ENCODE measurements at regions not wholly inside any gene's neighbourhood (a gene's known extent, or its start where the extent isn't known, plus 50 kb on each side); places are given as distances from the start of the nearest gene placed in this dataset.
A peak's percentile ranks its signal among the peaks of the same experiment; 100 is the strongest.

GRCh38 chr6:103893141-103893581, 966.6 kb downstream of the HACE1 start:
- Histone ChIP-seq H3K36me3 (ENCODE audit: control insufficient read depth in 2 of 3, insufficient read depth in 3 of 3, low read length in 3 of 3) (no peaks in the 10 kb centered on the region), H3K9me3 (ENCODE audit: control insufficient read depth in 2 of 3, insufficient read depth in 1 of 3, low read length in 3 of 3) (no peaks in the 10 kb centered on the region), H3K27me3 (ENCODE audit: control insufficient read depth, insufficient read depth, low read length) (no peaks in the 10 kb centered on the region), H3K27ac (ENCODE audit: low read depth in 2 of 2, low read length in 2 of 2) (no peak overlapping the region), H3K4me3 (ENCODE audit: low read length in 3 of 3) (no peak overlapping the region), H3K4me1 (ENCODE audit: control insufficient read depth in 2 of 3, insufficient read depth in 2 of 3, low read depth in 1 of 3, low read length in 3 of 3) (peaks cover 0 to 2% (median 0%) of the 10 kb centered on the region in 3 donors), H3K9ac (ENCODE audit: low read length in 3 of 3) (no peak overlapping the region)
- no peak for FAIRE-seq
- DNase-seq, result peak in 2 of 5 donors; percentile 9 to 32
- TF ChIP-seq CTCF (IDR thresholded peaks at IDR 0.05; ENCODE audit: borderline replicate concordance, extremely low read depth, insufficient read depth), result no peak
- intact Hi-C loops (cut with DNase I), result no loop called here

DNA sequence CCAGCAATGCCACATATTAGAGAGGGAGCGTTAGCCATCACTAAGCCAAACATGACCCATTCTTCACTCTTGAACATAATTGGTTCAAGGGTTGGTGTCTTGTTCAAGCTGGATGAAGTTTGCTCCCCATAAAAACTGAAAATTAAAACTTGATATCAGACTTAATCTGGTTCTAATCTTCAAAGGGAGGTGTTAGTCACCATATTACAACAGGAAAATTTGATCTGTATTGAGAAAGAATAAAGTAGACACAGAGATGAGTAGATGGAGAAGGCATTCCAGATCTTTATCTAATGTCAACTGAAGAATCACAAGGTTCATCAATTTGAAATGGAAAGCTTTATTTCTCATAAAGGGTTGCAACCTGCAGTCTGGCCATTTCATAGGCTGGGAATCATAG, 972.8 kb downstream of the HACE1 start:
- TF ChIP-seq CTCF (IDR thresholded peaks at IDR 0.05; ENCODE audit: borderline replicate concordance, extremely low read depth, insufficient read depth), result no peak
- H3K9me3 ChIP-seq (ENCODE audit: control insufficient read depth in 2 of 3, insufficient read depth in 1 of 3, low read length in 3 of 3), result no peaks in the 10 kb centered on the region
- intact Hi-C loops (cut with DNase I), result no loop called here
- no peaks in the 10 kb centered on the region for H3K4me1 ChIP-seq (ENCODE audit: control insufficient read depth in 2 of 3, insufficient read depth in 2 of 3, low read depth in 1 of 3, low read length in 3 of 3)
- H3K36me3 ChIP-seq (ENCODE audit: control insufficient read depth in 2 of 3, insufficient read depth in 3 of 3, low read length in 3 of 3), result no peaks in the 10 kb centered on the region
- no peaks in the 10 kb centered on the region for H3K27me3 ChIP-seq (ENCODE audit: control insufficient read depth, insufficient read depth, low read length)
- H3K4me3 ChIP-seq (ENCODE audit: low read length in 3 of 3), result no peak overlapping the region
- no peak overlapping the region for H3K9ac ChIP-seq (ENCODE audit: low read length in 3 of 3)
- H3K27ac ChIP-seq (ENCODE audit: low read depth in 2 of 2, low read length in 2 of 2), result no peak overlapping the region
- DNase-seq (no peak), FAIRE-seq (no peak)

- Histone ChIP-seq H3K36me3 (ENCODE audit: control insufficient read depth in 2 of 3, insufficient read depth in 3 of 3, low read length in 3 of 3) (no peaks in the 10 kb centered on the region), H3K27ac (ENCODE audit: low read depth in 2 of 2, low read length in 2 of 2) (no peak overlapping the region), H3K4me3 (ENCODE audit: low read length in 3 of 3) (no peak overlapping the region), H3K27me3 (ENCODE audit: control insufficient read depth, insufficient read depth, low read length) (no peaks in the 10 kb centered on the region), H3K9ac (ENCODE audit: low read length in 3 of 3) (no peak overlapping the region), H3K4me1 (ENCODE audit: control insufficient read depth in 2 of 3, insufficient read depth in 2 of 3, low read depth in 1 of 3, low read length in 3 of 3) (no peaks in the 10 kb centered on the region), H3K9me3 (ENCODE audit: control insufficient read depth in 2 of 3, insufficient read depth in 1 of 3, low read length in 3 of 3) (no peaks in the 10 kb centered on the region)
- intact Hi-C loops (cut with DNase I), result no loop called here
- FAIRE-seq, result no peak
- DNase-seq, result peak in 2 of 5 donors; percentile 10 to 42
- no peak for TF ChIP-seq CTCF (IDR thresholded peaks at IDR 0.05; ENCODE audit: borderline replicate concordance, extremely low read depth, insufficient read depth)
These were observed 974.3 kb downstream of the HACE1 start for GRCh38 chr6:103885446-103885845.

- intact Hi-C loops (cut with DNase I), result no loop called here
- TF ChIP-seq CTCF (IDR thresholded peaks at IDR 0.05; ENCODE audit: borderline replicate concordance, extremely low read depth, insufficient read depth), result no peak
- Histone ChIP-seq H3K4me1 (ENCODE audit: control insufficient read depth in 2 of 3, insufficient read depth in 2 of 3, low read depth in 1 of 3, low read length in 3 of 3) (no peaks in the 10 kb centered on the region), H3K36me3 (ENCODE audit: control insufficient read depth in 2 of 3, insufficient read depth in 3 of 3, low read length in 3 of 3) (no peaks in the 10 kb centered on the region), H3K27me3 (ENCODE audit: control insufficient read depth, insufficient read depth, low read length) (no peaks in the 10 kb centered on the region), H3K9me3 (ENCODE audit: control insufficient read depth in 2 of 3, insufficient read depth in 1 of 3, low read length in 3 of 3) (no peaks in the 10 kb centered on the region), H3K9ac (ENCODE audit: low read length in 3 of 3) (no peak overlapping the region), H3K4me3 (ENCODE audit: low read length in 3 of 3) (no peak overlapping the region), H3K27ac (ENCODE audit: low read depth in 2 of 2, low read length in 2 of 2) (no peak overlapping the region)
- no peak for FAIRE-seq
- no peak for DNase-seq
These were observed 979.9 kb downstream of the HACE1 start for GRCh38 chr6:103879800-103880199.
